Upper lobe of left lung (tissue), 6 donors: ENCODE measurements at regions not wholly inside any gene's neighbourhood (a gene's known extent, or its start where the extent isn't known, plus 50 kb on each side); places are given as distances from the start of the nearest gene placed in this dataset.
"Not testable (repeated sequence)": the region's sequence is repeated elsewhere in the genome, so short reads cannot be mapped to it uniquely, and the experiment has no call there.

Experiments used
- ATAC-seq, 2 donors: fragments of 200-7000 bp; cut with Tn5 transposase; one replicate each; pipeline ENCODE4 v1.9.1; 2022; ENCODE audit warnings: mild to moderate bottlenecking in 2 of 2, moderate library complexity in 2 of 2; ENCODE audit not compliant: low FRiP score in 2 of 2
- DNase-seq, 2 donors: peaks; one replicate each; pipeline ENCODE4 v3.0.0-alpha.2; 2019 to 2020
- H3K27ac ChIP-seq, 4 donors: fragments of 200-600 bp; sonication (generic); one replicate each; pipeline ENCODE4 v1.5.1; 2016 to 2019
- H3K27me3 ChIP-seq, 4 donors: fragments of 200-600 bp; sonication (generic); one replicate each; pipeline ENCODE4 v1.5.1; 2017 to 2019
- H3K36me3 ChIP-seq, 4 donors: fragments of 200-600 bp; sonication (generic); one replicate each; pipeline ENCODE4 v1.5.1; 2016 to 2019
- H3K4me1 ChIP-seq, 4 donors: fragments of 200-600 bp; sonication (generic); one replicate each; pipeline ENCODE4 v1.5.1; 2018 to 2019
- H3K4me3 ChIP-seq, 4 donors: fragments of 200-600 bp; sonication (generic); one replicate each; pipeline ENCODE4 v1.5.1; 2017 to 2019; ENCODE audit warnings: mild to moderate bottlenecking in 2 of 4, moderate library complexity in 1 of 4
- H3K9me3 ChIP-seq, 4 donors: fragments of 200-600 bp; sonication (generic); one replicate each; pipeline ENCODE4 v1.5.1; 2018 to 2019
- WGBS, 2 donors: methylation state at CpG; one replicate each; pipeline ENCODE4 v1.1.5; 2017 to 2018; 5-methylcytosine and 5-hydroxymethylcytosine counted together
- small RNA-seq, 4 donors: library from RNA; depleted of rRNA; stranded (forward); fragments of <200 nt; gene quantifications; one replicate each; pipeline ENCODE3, GENCODE V24; 2016
- donor health status: DM: no; HTN: no; CAD: no; lungs with moderate emphysema.
- donor health status: DM: no; HTN: yes; CAD: no; lungs with severe emphysema.

DNA sequence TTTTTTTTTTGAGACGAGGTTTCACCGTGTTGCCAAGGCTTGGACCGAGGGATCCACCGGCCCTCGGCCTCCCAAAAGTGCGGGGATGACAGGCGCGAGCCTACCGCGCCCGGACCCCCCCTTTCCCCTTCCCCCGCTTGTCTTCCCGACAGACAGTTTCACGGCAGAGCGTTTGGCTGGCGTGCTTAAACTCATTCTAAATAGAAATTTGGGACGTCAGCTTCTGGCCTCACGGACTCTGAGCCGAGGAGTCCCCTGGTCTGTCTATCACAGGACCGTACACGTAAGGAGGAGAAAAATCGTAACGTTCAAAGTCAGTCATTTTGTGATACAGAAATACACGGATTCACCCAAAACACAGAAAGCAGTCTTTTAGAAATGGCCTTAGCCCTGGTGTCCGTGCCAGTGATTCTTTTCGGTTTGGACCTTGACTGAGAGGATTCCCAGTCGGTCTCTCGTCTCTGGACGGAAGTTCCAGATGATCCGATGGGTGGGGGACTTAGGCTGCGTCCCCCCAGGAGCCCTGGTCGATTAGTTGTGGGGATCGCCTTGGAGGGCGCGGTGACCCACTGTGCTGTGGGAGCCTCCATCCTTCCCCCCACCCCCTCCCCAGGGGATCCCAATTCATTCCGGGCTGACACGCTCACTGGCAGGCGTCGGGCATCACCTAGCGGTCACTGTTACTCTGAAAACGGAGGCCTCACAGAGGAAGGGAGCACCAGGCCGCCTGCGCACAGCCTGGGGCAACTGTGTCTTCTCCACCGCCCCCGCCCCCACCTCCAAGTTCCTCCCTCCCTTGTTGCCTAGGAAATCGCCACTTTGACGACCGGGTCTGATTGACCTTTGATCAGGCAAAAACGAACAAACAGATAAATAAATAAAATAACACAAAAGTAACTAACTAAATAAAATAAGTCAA is 2276.4 kb upstream of the TPTE start:
- H3K9me3 ChIP-seq, H3K27ac ChIP-seq, H3K36me3 ChIP-seq, H3K4me3 ChIP-seq, H3K27me3 ChIP-seq, H3K4me1 ChIP-seq, DNase-seq: not testable (repeated sequence)
- no CpG with 5 or more reads among the region's 49 CpGs for WGBS, 2 donors
- peak; percentile 82 to 91 for ATAC-seq

DNA sequence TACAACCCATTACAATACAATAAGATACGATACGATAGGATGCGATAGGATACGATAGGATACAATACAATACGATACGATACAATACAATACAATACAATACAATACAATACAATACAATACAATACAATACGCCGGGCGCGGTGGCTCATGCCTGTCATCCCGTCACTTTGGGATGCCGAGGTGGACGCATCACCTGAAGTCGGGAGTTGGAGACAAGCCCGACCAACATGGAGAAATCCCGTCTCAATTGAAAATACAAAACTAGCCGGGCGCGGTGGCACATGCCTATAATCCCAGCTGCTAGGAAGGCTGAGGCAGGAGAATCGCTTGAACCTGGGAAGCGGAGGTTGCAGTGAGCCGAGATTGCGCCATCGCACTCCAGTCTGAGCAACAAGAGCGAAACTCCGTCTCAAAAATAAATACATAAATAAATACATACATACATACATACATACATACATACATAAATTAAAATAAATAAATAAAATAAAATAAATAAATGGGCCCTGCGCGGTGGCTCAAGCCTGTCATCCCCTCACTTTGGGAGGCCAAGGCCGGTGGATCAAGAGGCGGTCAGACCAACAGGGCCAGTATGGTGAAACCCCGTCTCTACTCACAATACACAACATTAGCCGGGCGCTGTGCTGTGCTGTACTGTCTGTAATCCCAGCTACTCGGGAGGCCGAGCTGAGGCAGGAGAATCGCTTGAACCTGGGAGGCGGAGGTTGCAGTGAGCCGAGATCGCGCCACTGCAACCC is 2275.6 kb upstream of the TPTE start:
- not testable (repeated sequence) for H3K4me3 ChIP-seq, DNase-seq, H3K36me3 ChIP-seq, H3K4me1 ChIP-seq, H3K27me3 ChIP-seq, H3K9me3 ChIP-seq, H3K27ac ChIP-seq
- ATAC-seq: peak; percentile 91 to 96
- whole genome bisulfite sequencing, 2 donors: no CpG with 5 or more reads among the region's 40 CpGs

DNA sequence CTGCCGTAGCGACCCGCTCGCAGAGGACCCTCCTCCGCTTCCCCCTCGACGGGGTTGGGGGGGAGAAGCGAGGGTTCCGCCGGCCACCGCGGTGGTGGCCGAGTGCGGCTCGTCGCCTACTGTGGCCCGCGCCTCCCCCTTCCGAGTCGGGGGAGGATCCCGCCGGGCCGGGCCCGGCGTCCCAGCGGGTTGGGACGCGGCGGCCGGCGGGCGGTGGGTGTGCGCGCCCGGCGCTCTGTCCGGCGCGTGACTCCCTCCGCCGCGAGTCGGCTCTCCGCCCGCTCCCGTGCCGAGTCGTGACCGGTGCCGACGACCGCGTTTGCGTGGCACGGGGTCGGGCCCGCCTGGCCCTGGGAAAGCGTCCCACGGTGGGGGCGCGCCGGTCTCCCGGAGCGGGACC is 2269.7 kb upstream of the TPTE start:
- WGBS, 2 donors: no CpG with 5 or more reads among the region's 64 CpGs
- not testable (repeated sequence) for DNase-seq, H3K27me3 ChIP-seq, H3K36me3 ChIP-seq, H3K4me3 ChIP-seq, H3K4me1 ChIP-seq, ATAC-seq, H3K9me3 ChIP-seq, H3K27ac ChIP-seq

DNA sequence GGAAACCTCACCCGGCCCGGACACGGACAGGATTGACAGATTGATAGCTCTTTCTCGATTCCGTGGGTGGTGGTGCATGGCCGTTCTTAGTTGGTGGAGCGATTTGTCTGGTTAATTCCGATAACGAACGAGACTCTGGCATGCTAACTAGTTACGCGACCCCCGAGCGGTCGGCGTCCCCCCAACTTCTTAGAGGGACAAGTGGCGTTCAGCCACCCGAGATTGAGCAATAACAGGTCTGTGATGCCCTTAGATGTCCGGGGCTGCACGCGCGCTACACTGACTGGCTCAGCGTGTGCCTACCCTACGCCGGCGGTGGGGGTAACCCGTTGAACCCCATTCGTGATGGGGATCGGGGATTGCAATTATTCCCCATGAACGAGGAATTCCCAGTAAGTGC is 2266.3 kb upstream of the TPTE start:
- H3K27me3 ChIP-seq, H3K9me3 ChIP-seq, H3K27ac ChIP-seq, H3K4me1 ChIP-seq, H3K4me3 ChIP-seq, DNase-seq, ATAC-seq, H3K36me3 ChIP-seq: not testable (repeated sequence)
- no CpG with 5 or more reads among the region's 30 CpGs for WGBS, 2 donors

DNA sequence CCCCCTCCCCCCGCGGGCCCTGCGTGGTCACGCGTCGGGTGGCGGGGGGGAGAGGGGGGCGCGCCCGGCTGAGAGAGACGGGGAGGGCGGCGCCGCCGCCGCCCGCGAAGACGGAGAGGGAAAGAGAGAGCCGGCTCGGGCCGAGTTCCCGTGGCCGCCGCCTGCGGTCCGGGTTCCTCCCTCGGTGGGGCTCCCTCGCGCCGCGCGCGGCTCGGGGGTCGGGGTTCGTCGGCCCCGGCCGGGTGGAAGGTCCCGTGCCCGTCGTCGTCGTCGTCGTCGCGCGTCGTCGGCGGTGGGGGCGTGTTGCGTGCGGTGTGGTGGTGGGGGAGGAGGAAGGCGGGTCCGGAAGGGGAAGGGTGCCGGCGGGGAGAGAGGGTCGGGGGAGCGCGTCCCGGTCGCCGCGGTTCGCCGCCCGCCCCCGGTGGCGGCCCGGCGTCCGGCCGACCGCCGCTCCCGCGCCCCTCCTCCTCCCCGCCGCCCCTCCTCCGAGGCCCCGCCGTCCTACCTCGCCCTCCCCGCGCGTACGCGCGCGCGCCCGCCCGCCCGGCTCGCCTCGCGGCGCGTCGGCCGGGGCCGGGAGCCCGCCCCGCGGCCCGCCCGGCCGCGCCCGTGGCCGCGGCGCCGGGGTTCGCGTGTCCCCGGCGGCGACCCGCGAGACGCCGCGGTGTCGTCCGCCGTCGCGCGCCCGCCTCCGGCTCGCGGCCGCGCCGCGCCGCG is 2264.1 kb upstream of the TPTE start:
- DNase-seq: peak in 1 of 2 donors; percentile 70
- no CpG with 5 or more reads among the region's 143 CpGs for whole genome bisulfite sequencing, 2 donors
- H3K9me3 ChIP-seq, H3K4me1 ChIP-seq, H3K27ac ChIP-seq, ATAC-seq, H3K36me3 ChIP-seq, H3K4me3 ChIP-seq, H3K27me3 ChIP-seq: not testable (repeated sequence)

DNA sequence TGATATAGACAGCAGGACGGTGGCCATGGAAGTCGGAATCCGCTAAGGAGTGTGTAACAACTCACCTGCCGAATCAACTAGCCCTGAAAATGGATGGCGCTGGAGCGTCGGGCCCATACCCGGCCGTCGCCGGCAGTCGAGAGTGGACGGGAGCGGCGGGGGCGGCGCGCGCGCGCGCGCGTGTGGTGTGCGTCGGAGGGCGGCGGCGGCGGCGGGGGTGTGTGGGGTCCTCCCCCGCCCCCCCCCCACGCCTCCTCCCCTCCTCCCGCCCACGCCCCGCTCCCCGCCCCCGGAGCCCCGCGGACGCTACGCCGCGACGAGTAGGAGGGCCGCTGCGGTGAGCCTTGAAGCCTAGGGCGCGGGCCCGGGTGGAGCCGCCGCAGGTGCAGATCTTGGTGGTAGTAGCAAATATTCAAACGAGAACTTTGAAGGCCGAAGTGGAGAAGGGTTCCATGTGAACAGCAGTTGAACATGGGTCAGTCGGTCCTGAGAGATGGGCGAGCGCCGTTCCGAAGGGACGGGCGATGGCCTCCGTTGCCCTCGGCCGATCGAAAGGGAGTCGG is 2261.2 kb upstream of the TPTE start:
- H3K4me1 ChIP-seq, H3K4me3 ChIP-seq, H3K27me3 ChIP-seq, ATAC-seq, DNase-seq, H3K36me3 ChIP-seq, H3K9me3 ChIP-seq, H3K27ac ChIP-seq: not testable (repeated sequence)
- WGBS, 2 donors: no CpG with 5 or more reads among the region's 66 CpGs

Small RNA genes in the stretch of these regions (small RNA-seq; reads per million reads assigned to genes)
- gene MIR3648-1 (0 reads per million in 4 donors), gene MIR3687-1 (0 reads per million in 4 donors), gene MIR6724-1 (0 reads per million in 4 donors), gene MIR6724-2 (0 reads per million in 4 donors), gene RF01518 (0 reads per million in 4 donors), gene RNA5-8SN2 (0 reads per million in 4 donors)
